WTC11 (cell line): ENCODE measurements at regions not wholly inside any gene's neighbourhood (a gene's known extent, or its start where the extent isn't known, plus 50 kb on each side); places are given as distances from the start of the nearest gene placed in this dataset.

Experiments used
- ATAC-seq: fragments of 200-7000 bp; cut with Tn5 transposase; 2 replicates; pipeline ENCODE4 v1.10.0; 2021; ENCODE audit warnings: mild to moderate bottlenecking, moderate library complexity
- CTCF ChIA-PET: fragments of 300-600 bp; sonication (Branson Sonifier 250); formaldehyde crosslinking; loops from one replicate; lab custom pipeline; 2021; ENCODE audit warnings: antibody characterized with exemption; lab: Charles Lee
- POLR2A ChIA-PET: fragments of 350-600 bp; sonication (Branson Sonifier 250); formaldehyde crosslinking; loops from one replicate; lab custom pipeline; 2021; ENCODE audit warnings: antibody characterized with exemption; lab: Charles Lee
- DNase-seq: peaks from one replicate; pipeline ENCODE4 v3.0.0; 2021; ENCODE audit warnings: low spot score
- H3K27ac Mint-ChIP-seq: 2 replicates; pipeline ENCODE4 v1.8.0; 2021; ENCODE audit warnings: mixed read lengths
- H3K27me3 Mint-ChIP-seq: 2 replicates; pipeline ENCODE4 v1.8.0; 2021; ENCODE audit warnings: low read depth, mild to moderate bottlenecking, moderate library complexity, mixed read lengths
- H3K36me3 Mint-ChIP-seq: 2 replicates; pipeline ENCODE4 v1.8.0; 2021; ENCODE audit warnings: mixed read lengths
- H3K4me1 Mint-ChIP-seq: 2 replicates; pipeline ENCODE4 v1.8.0; 2022; ENCODE audit warnings: mixed read lengths
- H3K4me3 Mint-ChIP-seq: 2 replicates; pipeline ENCODE4 v1.8.0; 2021; ENCODE audit warnings: mild to moderate bottlenecking, moderate library complexity, mixed read lengths
- H3K9me3 Mint-ChIP-seq: 2 replicates; pipeline ENCODE4 v1.8.0; 2021; ENCODE audit warnings: mixed read lengths
- CREM ChIP-seq: sonication (generic); formaldehyde crosslinking; IDR thresholded peaks from 2 replicates; pipeline ENCODE4 v1.8.1; 2022; ENCODE audit warnings: mild to moderate bottlenecking, missing genetic modification reagents, moderate library complexity
- ESRRA ChIP-seq: sonication (generic); formaldehyde crosslinking; IDR thresholded peaks from 2 replicates; pipeline ENCODE4 v1.8.1; 2022; ENCODE audit warnings: mild to moderate bottlenecking, missing genetic modification reagents, borderline replicate concordance
- FOXJ3 ChIP-seq: sonication (generic); formaldehyde crosslinking; IDR thresholded peaks from 2 replicates; pipeline ENCODE4 v1.9.0; 2021; ENCODE audit warnings: missing genetic modification reagents, mild to moderate bottlenecking, borderline replicate concordance
- GABPB1 ChIP-seq: sonication (generic); formaldehyde crosslinking; IDR thresholded peaks from 2 replicates; pipeline ENCODE4 v1.8.1; 2023; ENCODE audit warnings: mild to moderate bottlenecking, missing genetic modification reagents
- GTF2I ChIP-seq: fragments of 250-450 bp; sonication (Bioruptor Pico); conservative IDR thresholded peaks from 2 replicates; pipeline ENCODE4 v1.4.0; 2021; ENCODE audit warnings: mild to moderate bottlenecking
- NFATC4 ChIP-seq: fragments of 250-450 bp; sonication (Bioruptor Pico); IDR thresholded peaks from 2 replicates; pipeline ENCODE4 v1.9.0; 2021; ENCODE audit warnings: mild to moderate bottlenecking
- NR2C2 ChIP-seq: sonication (generic); formaldehyde crosslinking; IDR thresholded peaks from 2 replicates; pipeline ENCODE4 v1.8.0; 2022; ENCODE audit warnings: mild to moderate bottlenecking, missing genetic modification reagents
- RELA ChIP-seq: sonication (generic); formaldehyde crosslinking; IDR thresholded peaks from 2 replicates; pipeline ENCODE4 v1.8.1; 2022; ENCODE audit warnings: missing genetic modification reagents, mild to moderate bottlenecking, borderline replicate concordance
- SMAD4 ChIP-seq: sonication (generic); formaldehyde crosslinking; IDR thresholded peaks from 2 replicates; pipeline ENCODE4 v1.8.0; 2022; ENCODE audit warnings: mild to moderate bottlenecking, missing genetic modification reagents
- TEAD1 ChIP-seq: sonication (generic); formaldehyde crosslinking; IDR thresholded peaks from 2 replicates; pipeline ENCODE4 v1.8.0; 2022; ENCODE audit warnings: mild to moderate bottlenecking, missing genetic modification reagents
- ZNF232 ChIP-seq: sonication (generic); formaldehyde crosslinking; IDR thresholded peaks from 2 replicates; pipeline ENCODE4 v1.8.0; 2022; ENCODE audit warnings: mild to moderate bottlenecking, missing genetic modification reagents
- ZNF416 ChIP-seq: fragments of 250-450 bp; sonication (Bioruptor Pico); IDR thresholded peaks from 2 replicates; pipeline ENCODE4 v1.9.0; 2021; ENCODE audit warnings: mild to moderate bottlenecking, inconsistent platforms
- TF ChIP-seq, protein P1 (sequence below): sonication (generic); formaldehyde crosslinking; IDR thresholded peaks from 2 replicates; pipeline ENCODE4 v1.8.1; 2023; ENCODE audit warnings: mild to moderate bottlenecking, missing genetic modification reagents, moderate library complexity
- TF ChIP-seq, protein P2 (sequence below): sonication (generic); formaldehyde crosslinking; IDR thresholded peaks from 2 replicates; pipeline ENCODE4 v1.8.1; 2022; ENCODE audit warnings: mild to moderate bottlenecking, moderate library complexity, missing genetic modification reagents
- TF ChIP-seq, protein P3 (sequence below): sonication (generic); formaldehyde crosslinking; IDR thresholded peaks from 2 replicates; pipeline ENCODE4 v1.8.1; 2023; ENCODE audit warnings: mild to moderate bottlenecking, missing genetic modification reagents
- TF ChIP-seq, protein P4 (sequence below): sonication (generic); formaldehyde crosslinking; IDR thresholded peaks from 2 replicates; pipeline ENCODE4 v1.8.1; 2023; ENCODE audit warnings: mild to moderate bottlenecking, missing genetic modification reagents, moderate library complexity
- TF ChIP-seq, protein P5 (sequence below): fragments of 250-450 bp; sonication (Bioruptor Pico); IDR thresholded peaks from 2 replicates; pipeline ENCODE4 v2.1.2; 2022; ENCODE audit warnings: mild to moderate bottlenecking, moderate library complexity
- TF ChIP-seq, protein P6 (sequence below): sonication (generic); formaldehyde crosslinking; conservative IDR thresholded peaks from 2 replicates; pipeline ENCODE4 v1.8.1; 2022; ENCODE audit warnings: mild to moderate bottlenecking, missing genetic modification reagents
- TF ChIP-seq, protein P7 (sequence below): sonication (generic); formaldehyde crosslinking; IDR thresholded peaks from 2 replicates; pipeline ENCODE4 v1.8.0; 2022; ENCODE audit warnings: mild to moderate bottlenecking, missing genetic modification reagents
- TF ChIP-seq, protein P8 (sequence below): fragments of 250-450 bp; sonication (Bioruptor Pico); IDR thresholded peaks from 2 replicates; pipeline ENCODE4 v1.9.0; 2021; ENCODE audit warnings: mild to moderate bottlenecking, borderline replicate concordance

DNA sequence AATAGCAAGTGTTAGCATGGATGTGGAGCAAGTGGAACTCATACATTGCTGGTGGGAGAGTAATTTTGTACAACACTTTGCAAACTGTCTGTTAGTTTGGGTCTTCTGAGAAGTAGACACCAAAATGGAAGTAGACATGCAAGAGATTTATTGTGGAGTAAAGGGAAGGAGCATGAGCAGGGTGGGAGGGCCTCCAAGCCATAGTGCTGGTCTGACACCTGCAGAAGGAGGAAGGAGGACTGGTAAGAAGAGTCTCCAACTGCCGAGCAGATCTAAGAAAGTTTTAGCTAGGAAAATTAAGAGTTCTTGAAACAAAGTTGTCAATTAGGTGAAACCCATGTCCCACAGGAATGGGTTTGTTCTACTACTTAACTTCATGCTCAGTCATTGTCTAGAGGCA, 64.0 kb upstream of the DDIT4L start:
- ChIA-PET CTCF (no interaction called here), POLR2A (no interaction called here)
- TF ChIP-seq GABPB1 (CRISPR knock-in tag), result no peak
- TF ChIP-seq FOXJ3 (CRISPR knock-in tag), result no peak
- TF ChIP-seq GTF2I (CRISPR knock-in tag), result no peak
- TF ChIP-seq ESRRA (CRISPR knock-in tag), result no peak
- TF ChIP-seq, protein P1, sequence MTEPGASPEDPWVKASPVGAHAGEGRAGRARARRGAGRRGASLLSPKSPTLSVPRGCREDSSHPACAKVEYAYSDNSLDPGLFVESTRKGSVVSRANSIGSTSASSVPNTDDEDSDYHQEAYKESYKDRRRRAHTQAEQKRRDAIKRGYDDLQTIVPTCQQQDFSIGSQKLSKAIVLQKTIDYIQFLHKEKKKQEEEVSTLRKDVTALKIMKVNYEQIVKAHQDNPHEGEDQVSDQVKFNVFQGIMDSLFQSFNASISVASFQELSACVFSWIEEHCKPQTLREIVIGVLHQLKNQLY, result no peak
- ATAC-seq, result no peak
- no peak for DNase-seq
- Mint-ChIP-seq H3K36me3 (no peaks in the 10 kb centered on the region), H3K4me1 (peaks cover 11% of the 10 kb centered on the region), H3K27ac (no peak overlapping the region), H3K27me3 (no peaks in the 10 kb centered on the region), H3K9me3 (peaks cover 10% of the 10 kb centered on the region), H3K4me3 (no peak overlapping the region)

DNA sequence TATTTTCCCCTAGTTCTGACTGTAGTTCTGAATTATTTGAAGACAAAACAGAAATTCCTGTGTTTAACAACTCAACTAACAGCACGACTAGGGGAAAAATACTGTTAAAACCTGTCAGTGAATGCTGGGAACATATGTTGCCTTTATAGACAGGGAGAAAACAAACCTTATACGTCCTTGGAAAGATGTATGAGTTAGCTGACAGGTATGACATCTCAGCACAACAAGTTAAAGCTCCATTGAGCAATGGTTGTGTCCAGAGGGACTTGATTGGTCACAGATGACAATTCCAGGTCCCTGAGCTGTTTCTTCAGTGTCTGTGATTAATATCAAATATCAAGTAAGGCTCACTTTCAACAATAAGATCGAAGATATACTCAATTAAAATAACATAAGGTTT, 58.2 kb upstream of the DDIT4L start:
- Mint-ChIP-seq H3K9me3 (peaks cover 22% of the 10 kb centered on the region), H3K36me3 (no peaks in the 10 kb centered on the region), H3K4me3 (no peak overlapping the region), H3K27ac (no peak overlapping the region), H3K4me1 (no peaks in the 10 kb centered on the region), H3K27me3 (no peaks in the 10 kb centered on the region)
- ChIA-PET POLR2A (no interaction called here), CTCF (no interaction called here)
- TF ChIP-seq SMAD4 (CRISPR knock-in tag), result no peak
- TF ChIP-seq, protein P2, sequence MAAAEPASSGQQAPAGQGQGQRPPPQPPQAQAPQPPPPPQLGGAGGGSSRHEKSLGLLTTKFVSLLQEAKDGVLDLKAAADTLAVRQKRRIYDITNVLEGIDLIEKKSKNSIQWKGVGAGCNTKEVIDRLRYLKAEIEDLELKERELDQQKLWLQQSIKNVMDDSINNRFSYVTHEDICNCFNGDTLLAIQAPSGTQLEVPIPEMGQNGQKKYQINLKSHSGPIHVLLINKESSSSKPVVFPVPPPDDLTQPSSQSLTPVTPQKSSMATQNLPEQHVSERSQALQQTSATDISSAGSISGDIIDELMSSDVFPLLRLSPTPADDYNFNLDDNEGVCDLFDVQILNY, result no peak
- TF ChIP-seq, protein P3, sequence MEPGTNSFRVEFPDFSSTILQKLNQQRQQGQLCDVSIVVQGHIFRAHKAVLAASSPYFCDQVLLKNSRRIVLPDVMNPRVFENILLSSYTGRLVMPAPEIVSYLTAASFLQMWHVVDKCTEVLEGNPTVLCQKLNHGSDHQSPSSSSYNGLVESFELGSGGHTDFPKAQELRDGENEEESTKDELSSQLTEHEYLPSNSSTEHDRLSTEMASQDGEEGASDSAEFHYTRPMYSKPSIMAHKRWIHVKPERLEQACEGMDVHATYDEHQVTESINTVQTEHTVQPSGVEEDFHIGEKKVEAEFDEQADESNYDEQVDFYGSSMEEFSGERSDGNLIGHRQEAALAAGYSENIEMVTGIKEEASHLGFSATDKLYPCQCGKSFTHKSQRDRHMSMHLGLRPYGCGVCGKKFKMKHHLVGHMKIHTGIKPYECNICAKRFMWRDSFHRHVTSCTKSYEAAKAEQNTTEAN (CRISPR knock-in tag), result no peak
- TF ChIP-seq RELA, result no peak
- TF ChIP-seq TEAD1 (CRISPR knock-in tag), result no peak
- TF ChIP-seq NFATC4 (CRISPR knock-in tag), result no peak
- TF ChIP-seq, protein P4, sequence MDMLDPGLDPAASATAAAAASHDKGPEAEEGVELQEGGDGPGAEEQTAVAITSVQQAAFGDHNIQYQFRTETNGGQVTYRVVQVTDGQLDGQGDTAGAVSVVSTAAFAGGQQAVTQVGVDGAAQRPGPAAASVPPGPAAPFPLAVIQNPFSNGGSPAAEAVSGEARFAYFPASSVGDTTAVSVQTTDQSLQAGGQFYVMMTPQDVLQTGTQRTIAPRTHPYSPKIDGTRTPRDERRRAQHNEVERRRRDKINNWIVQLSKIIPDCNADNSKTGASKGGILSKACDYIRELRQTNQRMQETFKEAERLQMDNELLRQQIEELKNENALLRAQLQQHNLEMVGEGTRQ (CRISPR knock-in tag), result no peak
- TF ChIP-seq, protein P5, sequence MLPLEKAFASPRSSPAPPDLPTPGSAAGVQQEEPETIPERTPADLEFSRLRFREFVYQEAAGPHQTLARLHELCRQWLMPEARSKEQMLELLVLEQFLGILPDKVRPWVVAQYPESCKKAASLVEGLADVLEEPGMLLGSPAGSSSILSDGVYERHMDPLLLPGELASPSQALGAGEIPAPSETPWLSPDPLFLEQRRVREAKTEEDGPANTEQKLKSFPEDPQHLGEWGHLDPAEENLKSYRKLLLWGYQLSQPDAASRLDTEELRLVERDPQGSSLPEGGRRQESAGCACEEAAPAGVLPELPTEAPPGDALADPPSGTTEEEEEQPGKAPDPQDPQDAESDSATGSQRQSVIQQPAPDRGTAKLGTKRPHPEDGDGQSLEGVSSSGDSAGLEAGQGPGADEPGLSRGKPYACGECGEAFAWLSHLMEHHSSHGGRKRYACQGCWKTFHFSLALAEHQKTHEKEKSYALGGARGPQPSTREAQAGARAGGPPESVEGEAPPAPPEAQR, result no peak
- TF ChIP-seq, protein P6, sequence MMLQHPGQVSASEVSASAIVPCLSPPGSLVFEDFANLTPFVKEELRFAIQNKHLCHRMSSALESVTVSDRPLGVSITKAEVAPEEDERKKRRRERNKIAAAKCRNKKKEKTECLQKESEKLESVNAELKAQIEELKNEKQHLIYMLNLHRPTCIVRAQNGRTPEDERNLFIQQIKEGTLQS (CRISPR knock-in tag), result no peak
- TF ChIP-seq ZNF416 (CRISPR knock-in tag), result no peak
- TF ChIP-seq, protein P7, sequence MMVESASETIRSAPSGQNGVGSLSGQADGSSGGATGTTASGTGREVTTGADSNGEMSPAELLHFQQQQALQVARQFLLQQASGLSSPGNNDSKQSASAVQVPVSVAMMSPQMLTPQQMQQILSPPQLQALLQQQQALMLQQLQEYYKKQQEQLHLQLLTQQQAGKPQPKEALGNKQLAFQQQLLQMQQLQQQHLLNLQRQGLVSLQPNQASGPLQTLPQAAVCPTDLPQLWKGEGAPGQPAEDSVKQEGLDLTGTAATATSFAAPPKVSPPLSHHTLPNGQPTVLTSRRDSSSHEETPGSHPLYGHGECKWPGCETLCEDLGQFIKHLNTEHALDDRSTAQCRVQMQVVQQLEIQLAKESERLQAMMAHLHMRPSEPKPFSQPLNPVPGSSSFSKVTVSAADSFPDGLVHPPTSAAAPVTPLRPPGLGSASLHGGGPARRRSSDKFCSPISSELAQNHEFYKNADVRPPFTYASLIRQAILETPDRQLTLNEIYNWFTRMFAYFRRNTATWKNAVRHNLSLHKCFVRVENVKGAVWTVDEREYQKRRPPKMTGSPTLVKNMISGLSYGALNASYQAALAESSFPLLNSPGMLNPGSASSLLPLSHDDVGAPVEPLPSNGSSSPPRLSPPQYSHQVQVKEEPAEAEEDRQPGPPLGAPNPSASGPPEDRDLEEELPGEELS (CRISPR knock-in tag), result no peak
- TF ChIP-seq ZNF232 (CRISPR knock-in tag), result no peak
- no peak for TF ChIP-seq CREM
- TF ChIP-seq, protein P8, sequence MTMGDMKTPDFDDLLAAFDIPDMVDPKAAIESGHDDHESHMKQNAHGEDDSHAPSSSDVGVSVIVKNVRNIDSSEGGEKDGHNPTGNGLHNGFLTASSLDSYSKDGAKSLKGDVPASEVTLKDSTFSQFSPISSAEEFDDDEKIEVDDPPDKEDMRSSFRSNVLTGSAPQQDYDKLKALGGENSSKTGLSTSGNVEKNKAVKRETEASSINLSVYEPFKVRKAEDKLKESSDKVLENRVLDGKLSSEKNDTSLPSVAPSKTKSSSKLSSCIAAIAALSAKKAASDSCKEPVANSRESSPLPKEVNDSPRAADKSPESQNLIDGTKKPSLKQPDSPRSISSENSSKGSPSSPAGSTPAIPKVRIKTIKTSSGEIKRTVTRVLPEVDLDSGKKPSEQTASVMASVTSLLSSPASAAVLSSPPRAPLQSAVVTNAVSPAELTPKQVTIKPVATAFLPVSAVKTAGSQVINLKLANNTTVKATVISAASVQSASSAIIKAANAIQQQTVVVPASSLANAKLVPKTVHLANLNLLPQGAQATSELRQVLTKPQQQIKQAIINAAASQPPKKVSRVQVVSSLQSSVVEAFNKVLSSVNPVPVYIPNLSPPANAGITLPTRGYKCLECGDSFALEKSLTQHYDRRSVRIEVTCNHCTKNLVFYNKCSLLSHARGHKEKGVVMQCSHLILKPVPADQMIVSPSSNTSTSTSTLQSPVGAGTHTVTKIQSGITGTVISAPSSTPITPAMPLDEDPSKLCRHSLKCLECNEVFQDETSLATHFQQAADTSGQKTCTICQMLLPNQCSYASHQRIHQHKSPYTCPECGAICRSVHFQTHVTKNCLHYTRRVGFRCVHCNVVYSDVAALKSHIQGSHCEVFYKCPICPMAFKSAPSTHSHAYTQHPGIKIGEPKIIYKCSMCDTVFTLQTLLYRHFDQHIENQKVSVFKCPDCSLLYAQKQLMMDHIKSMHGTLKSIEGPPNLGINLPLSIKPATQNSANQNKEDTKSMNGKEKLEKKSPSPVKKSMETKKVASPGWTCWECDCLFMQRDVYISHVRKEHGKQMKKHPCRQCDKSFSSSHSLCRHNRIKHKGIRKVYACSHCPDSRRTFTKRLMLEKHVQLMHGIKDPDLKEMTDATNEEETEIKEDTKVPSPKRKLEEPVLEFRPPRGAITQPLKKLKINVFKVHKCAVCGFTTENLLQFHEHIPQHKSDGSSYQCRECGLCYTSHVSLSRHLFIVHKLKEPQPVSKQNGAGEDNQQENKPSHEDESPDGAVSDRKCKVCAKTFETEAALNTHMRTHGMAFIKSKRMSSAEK (CRISPR knock-in tag), result no peak
- no peak for TF ChIP-seq NR2C2 (CRISPR knock-in tag)
- ATAC-seq (no peak), DNase-seq (no peak)
